RWPE1 (cell line): ENCODE measurements at regions not wholly inside any gene's neighbourhood (a gene's known extent, or its start where the extent isn't known, plus 50 kb on each side); places are given as distances from the start of the nearest gene placed in this dataset.

Experiments used
- CTCF ChIA-PET: fragments of 350-600 bp; sonication (Branson Sonifier 250); formaldehyde crosslinking; extraction: SDS; loops from one replicate; lab custom pipeline; 2021; lab: Yijun Ruan, JAX
- POLR2A ChIA-PET: fragments of 400-600 bp; formaldehyde crosslinking; extraction: SDS; loops from one replicate; lab custom pipeline; 2020; ENCODE audit warnings: antibody characterized with exemption; ENCODE audit not compliant: low non-redundant PET; lab: Yijun Ruan, JAX
- DNase-seq: peaks from one replicate; pipeline ENCODE4 v3.0.0; 2012; ENCODE audit warnings: low spot score
- H3K27ac ChIP-seq: fragments of 450-650 bp; 2 replicates; pipeline ENCODE4 v1.5.1; 2017
- CTCF ChIP-seq: fragments of 450-650 bp; conservative IDR thresholded peaks from 2 replicates; pipeline ENCODE4 v1.5.1; 2017; ENCODE audit warnings: low read depth, mild to moderate bottlenecking

- TF ChIP-seq CTCF, result no peak
- DNase-seq, result no peak
- H3K27ac ChIP-seq, result no peak overlapping the region
- ChIA-PET POLR2A (no interaction called here), CTCF (no interaction called here)
Observed at GRCh38 chr7:92973293-92973731, 136.9 kb upstream of the CDK6 start.

GRCh38 chr7:92972441-92972840, 136.1 kb upstream of the CDK6 start:
- ChIA-PET POLR2A (no interaction called here), CTCF (no interaction called here)
- no peak overlapping the region for H3K27ac ChIP-seq
- TF ChIP-seq CTCF, result no peak
- no peak for DNase-seq

- DNase-seq, result no peak
- no peak overlapping the region for H3K27ac ChIP-seq
- ChIA-PET POLR2A (no interaction called here), CTCF (no interaction called here)
- no peak for TF ChIP-seq CTCF
Observed at GRCh38 chr7:92969061-92969460, 132.7 kb upstream of the CDK6 start.

- no peak for TF ChIP-seq CTCF
- CTCF ChIA-PET, result no interaction called here
- DNase-seq, result no peak
Observed at GRCh38 chr7:92968502-92968901, 132.1 kb upstream of the CDK6 start.

GRCh38 chr7:92967238-92967637, 130.9 kb upstream of the CDK6 start:
- CTCF ChIA-PET, result interaction anchor here (0.6 kb wide), 1 partner anchor 283 kb away, joined by 3 read pairs; no protein-coding TSS in a partner anchor
- DNase-seq, result no peak
- no peak overlapping the region for H3K27ac ChIP-seq
- TF ChIP-seq CTCF, result no peak
- POLR2A ChIA-PET, result no interaction called here

More at GRCh38 chr7:92968502-92968901, 132.1 kb upstream of the CDK6 start:
- POLR2A ChIA-PET, result no interaction called here
- H3K27ac ChIP-seq, result no peak overlapping the region

GRCh38 chr7:92964141-92964540, 127.8 kb upstream of the CDK6 start:
- H3K27ac ChIP-seq, result no peak overlapping the region
- ChIA-PET POLR2A (no interaction called here), CTCF (interaction anchor here (1.2 kb wide), 1 partner anchor 23 kb away, joined by 4 read pairs; no protein-coding TSS in a partner anchor)
- TF ChIP-seq CTCF, result no peak
- DNase-seq, result no peak

- no peak overlapping the region for H3K27ac ChIP-seq
- CTCF ChIA-PET, result interaction anchor here (1.2 kb wide), 1 partner anchor 24 kb away, joined by 4 read pairs; no protein-coding TSS in a partner anchor
- DNase-seq, result no peak
- TF ChIP-seq CTCF, result no peak
- POLR2A ChIA-PET, result no interaction called here
Observed at GRCh38 chr7:92963566-92963965, 127.2 kb upstream of the CDK6 start.
